Lower leg skin (tissue), 3 donors: ENCODE measurements at regions not wholly inside any gene's neighbourhood (a gene's known extent, or its start where the extent isn't known, plus 50 kb on each side); places are given as distances from the start of the nearest gene placed in this dataset.

Experiments used
- CTCF ChIP-seq, 3 donors: fragments of 450-650 bp; IDR thresholded peaks; one replicate each; pipeline ENCODE4 v1.5.1; 2016; ENCODE audit warnings: antibody characterized with exemption in 3 of 3, mild to moderate bottlenecking in 3 of 3, moderate library complexity in 2 of 3
- POLR2A ChIP-seq, 2 donors: fragments of 450-650 bp; IDR thresholded peaks; one replicate each; pipeline ENCODE4 v1.6.1; 2016 to 2017; ENCODE audit warnings: antibody characterized with exemption in 2 of 2, mild to moderate bottlenecking in 1 of 2, moderate library complexity in 1 of 2

GRCh38 chr7:92917230-92917629, 80.9 kb upstream of the CDK6 start:
- no peak for TF ChIP-seq CTCF (IDR thresholded peaks at IDR 0.05)
- no peak for TF ChIP-seq POLR2A (IDR thresholded peaks at IDR 0.05)
